IPS-NIHi11 (cell line): ENCODE measurements at regions not wholly inside any gene's neighbourhood (a gene's known extent, or its start where the extent isn't known, plus 50 kb on each side); places are given as distances from the start of the nearest gene placed in this dataset.
A peak's percentile ranks its signal among the peaks of the same experiment; 100 is the strongest.
"Not testable (repeated sequence)": the region's sequence is repeated elsewhere in the genome, so short reads cannot be mapped to it uniquely, and the experiment has no call there.

Source experiments
- DNase-seq: peaks from one replicate; pipeline ENCODE4 v3.0.0; 2012; ENCODE audit warnings: mixed read lengths, low spot score

DNA sequence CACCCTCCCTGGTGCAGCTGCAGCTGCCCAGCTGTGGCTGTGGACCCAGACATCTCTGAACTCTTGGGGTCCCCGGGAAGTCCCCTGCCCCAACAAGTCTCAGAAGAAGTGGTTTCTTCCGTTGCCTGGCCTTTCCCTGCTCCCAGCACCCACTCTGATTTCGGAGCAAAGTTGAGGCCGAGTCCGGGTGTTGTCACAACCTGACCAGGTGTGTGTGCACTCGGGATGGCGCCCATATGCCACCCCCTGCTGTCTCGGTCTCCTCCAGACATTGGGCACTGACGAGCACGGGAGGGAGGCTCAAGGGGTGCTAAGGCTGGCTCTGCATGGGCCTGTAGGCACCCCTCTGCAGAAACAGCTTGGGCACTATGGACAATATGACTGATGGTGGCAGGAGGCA, 1055.3 kb downstream of the REEP3 start:
- no peak for DNase-seq

DNA sequence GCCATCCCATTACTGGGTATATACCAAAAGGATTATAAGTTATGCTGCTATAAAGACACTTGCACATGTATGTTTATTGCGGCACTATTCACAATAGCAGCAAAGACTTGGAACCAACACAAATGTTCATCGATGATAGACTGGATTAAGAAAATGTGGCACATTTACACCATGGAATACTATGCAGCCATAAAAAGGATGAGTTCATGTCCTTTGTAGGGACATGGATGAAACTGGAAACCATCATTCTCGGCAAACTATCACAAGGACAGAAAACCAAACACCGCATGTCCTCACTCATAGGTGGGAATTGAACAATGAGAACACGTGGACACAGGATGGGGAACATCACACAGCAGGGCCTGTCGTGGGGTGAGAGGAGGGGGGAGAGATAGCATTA, 1057.6 kb downstream of the REEP3 start:
- DNase-seq = not testable (repeated sequence)

DNA sequence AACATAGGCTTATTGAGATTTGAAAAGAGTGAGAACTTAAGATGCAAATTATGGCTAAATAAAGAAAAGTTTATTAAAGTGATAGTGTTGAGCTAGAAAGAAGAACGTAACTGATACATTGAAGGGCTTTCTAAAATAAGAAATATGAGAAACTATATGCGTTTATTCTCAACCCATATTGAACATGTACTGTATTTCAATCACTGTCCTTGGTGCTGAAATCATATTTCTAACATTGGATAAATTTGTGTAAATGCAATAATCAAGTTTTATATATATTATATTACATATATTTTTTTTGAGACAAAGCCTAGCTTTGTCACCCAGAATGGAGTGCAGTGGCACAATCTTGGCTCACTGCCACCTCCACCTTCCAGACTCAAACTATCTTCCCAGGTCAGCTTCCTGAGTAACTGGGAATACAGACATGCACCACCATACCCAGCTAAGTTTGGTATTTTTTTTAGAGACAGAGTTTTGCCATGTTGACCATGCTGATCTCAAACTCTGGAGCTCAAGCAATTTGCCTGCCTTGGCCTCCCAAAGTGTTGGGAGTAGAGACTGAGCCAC, 1065.8 kb downstream of the REEP3 start:
- DNase-seq = no peak

GRCh38 chr10:64594072-64594471, 1072.9 kb downstream of the REEP3 start:
- no peak for DNase-seq

- DNase-seq = no peak
Measured at GRCh38 chr10:64598600-64598999, 1077.4 kb downstream of the REEP3 start.

GRCh38 chr10:64601298-64601697, 1080.1 kb downstream of the REEP3 start:
- DNase-seq = no peak

GRCh38 chr10:64617085-64617484, 1095.9 kb downstream of the REEP3 start:
- no peak for DNase-seq

GRCh38 chr10:64619102-64619501, 1097.9 kb downstream of the REEP3 start:
- peak; percentile 11 for DNase-seq

DNA sequence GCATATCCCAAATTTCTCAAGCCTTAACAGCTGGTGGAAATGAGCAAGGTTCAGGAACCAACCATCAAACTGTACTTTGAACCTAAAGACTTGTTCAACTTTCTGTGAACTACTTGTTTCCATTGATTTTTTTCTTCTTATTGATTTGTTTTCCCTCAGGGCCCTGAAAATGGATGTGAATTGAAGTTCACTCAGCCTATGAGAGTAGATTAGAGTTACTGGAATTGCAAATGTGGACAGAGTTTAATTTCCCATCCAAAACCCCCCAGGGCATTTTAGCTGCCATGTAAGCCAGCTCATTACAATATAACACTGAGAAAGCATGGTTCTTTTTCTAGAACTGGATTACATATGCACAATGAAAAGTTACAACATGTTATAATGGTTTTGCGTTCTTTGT, 1105.7 kb downstream of the REEP3 start:
- DNase-seq = no peak

- DNase-seq = no peak
Measured at GRCh38 chr10:64630534-64630933, 1109.3 kb downstream of the REEP3 start.

GRCh38 chr10:64635906-64636305, 1114.7 kb downstream of the REEP3 start:
- DNase-seq = no peak

- no peak for DNase-seq
Measured at GRCh38 chr10:64636461-64636860, 1115.3 kb downstream of the REEP3 start.

- no peak for DNase-seq
Measured at GRCh38 chr10:64637939-64638338, 1116.7 kb downstream of the REEP3 start.

DNA sequence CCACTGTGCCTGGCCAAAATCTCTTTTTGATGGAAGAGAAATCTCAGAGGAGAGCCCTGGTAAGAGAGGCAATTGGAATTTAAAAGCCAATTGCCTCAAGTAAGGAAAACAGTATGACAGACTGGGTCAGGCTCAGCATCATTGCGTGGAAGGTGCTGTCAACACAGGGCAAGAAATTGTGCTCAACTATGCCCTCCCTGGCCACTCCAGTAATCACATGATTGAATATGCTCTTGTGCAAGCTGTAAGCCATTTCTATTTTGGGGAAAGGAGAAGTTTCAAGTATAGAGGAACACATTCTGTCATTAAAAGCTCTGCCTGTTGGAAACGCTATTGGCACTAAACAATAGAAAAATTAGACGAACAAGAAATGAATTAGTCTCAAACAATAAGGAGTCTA, 1127.7 kb downstream of the REEP3 start:
- peak; percentile 18 for DNase-seq

DNA sequence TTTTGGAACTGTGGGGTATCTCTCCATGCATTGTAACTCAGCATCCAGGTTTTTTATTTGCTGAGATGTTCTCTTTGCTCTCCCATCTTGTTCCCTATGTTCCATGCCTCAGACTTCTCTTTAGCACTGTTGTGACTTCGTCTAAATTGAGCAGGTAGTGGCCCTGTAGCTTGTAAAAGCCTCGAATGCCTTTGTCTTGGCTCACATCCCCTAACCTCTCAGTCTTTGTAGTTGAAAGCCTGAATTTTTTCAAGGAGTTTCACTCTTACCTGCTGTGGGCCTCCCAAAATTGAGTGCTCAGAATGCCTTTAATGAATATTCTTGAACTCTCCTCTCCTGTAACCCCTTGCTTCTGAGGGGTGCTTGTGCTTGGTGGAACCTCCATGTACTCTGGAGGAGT, 1137.3 kb downstream of the REEP3 start:
- no peak for DNase-seq

DNA sequence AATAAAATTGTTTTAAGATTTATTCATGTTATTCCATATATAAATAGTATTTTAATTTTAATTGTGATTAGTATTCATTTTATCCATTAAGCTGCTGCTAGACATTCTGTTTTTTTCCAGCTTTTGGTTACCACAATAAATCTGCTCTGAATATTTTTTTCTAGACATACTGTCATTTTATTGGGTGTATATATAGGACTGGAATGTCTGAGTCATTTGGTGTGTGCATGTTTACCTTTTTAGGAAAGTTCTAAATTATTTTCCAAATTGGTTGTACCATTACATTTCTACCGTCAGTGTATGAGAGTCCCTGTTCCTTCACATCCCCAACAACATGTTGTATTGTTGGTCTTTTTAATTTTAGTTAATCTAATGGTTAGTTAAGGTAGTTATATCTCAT, 1138.1 kb downstream of the REEP3 start:
- DNase-seq = no peak

GRCh38 chr10:64682043-64682442, 1160.8 kb downstream of the REEP3 start:
- no peak for DNase-seq

DNA sequence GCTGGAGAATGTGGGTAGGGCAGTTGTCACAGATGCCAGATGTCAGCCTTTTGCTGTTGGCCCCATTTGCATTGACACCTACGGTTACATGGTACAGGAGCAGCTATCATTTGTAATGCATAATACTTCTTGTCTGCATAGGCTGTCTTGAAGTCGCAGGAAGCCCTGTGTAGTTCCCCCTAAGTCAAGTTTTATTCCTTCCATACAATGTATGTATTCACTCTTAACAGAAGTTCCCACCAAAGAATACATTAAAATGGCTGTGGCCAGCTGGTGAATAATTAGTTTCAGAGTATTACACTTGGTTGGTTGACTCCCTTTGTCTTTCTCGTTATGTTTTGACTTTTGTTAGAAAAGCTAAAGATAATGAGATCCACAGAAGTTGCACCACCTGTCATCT, 1169.0 kb downstream of the REEP3 start:
- DNase-seq = no peak

DNA sequence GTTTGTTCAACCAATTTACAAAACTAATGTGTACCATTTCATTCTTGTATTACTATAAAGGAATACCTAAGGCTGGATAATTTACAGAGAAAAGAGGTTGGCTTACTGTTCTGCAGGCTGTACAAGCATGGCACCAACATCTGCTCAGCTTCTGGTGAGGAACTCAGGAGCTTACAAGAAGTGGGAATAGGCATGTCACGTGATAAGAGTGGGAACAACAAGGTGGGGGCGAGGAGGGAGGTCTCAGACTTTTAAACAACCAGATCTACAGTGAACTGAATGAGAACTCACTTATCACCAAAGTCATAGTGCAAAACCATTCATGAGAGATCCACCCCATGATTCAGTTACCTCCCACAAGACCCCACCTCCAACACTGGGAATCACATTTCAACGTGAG, 1178.0 kb downstream of the REEP3 start:
- DNase-seq = no peak

DNA sequence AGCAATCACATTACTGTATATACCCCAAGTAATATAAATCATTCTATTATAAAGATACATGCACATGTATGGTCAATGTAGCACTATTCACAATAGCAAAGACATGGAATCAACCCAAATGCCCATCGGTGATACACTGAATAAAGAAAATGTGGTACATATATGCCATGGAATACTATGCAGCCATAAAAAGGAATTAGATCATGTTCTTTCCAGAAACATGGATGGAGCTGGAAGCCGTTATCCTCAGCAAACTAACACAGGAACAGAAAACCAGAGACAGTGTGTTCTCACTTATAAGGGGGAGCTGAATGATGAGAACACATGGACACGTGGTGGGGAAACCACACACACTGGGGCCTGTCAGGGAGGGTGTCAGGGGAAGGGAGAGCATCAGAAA, 1180.9 kb downstream of the REEP3 start:
- not testable (repeated sequence) for DNase-seq

DNA sequence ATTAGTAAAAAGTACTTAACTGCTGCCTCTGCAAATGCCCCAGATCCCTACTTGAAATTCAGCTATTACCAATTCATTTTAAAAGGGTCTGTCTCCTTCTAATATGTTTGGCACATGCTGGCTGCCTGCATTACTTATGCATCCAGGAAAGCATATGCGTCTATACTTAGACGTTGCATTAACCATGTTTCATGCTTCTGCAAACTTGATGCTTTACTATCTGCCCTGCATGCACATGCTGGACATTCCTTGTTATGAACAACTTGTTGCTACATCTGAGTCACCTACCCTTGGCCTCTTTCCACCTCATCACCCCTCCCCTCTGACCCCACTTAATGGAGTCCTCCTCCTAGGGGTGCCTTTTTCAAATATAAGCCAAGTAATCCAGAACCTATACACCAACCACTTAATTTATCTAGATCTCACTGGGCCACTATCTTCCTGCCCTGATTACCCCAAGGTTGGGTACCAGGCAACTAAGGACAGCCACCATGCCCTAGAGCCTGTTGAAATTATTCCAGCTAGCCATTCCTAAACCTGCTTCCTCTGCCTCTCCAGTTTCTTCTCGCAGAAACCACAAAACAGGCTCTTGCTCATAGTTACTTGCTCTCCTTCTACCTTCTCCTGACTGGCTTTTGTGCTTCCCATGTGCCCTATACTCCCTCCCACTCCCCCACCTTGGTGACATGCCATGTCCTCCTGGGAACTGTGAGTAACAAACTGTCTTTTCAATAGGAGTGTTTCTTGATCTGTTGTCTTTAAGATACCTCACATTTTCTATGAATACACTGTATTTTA, 1187.9 kb downstream of the REEP3 start:
- DNase-seq = no peak

DNA sequence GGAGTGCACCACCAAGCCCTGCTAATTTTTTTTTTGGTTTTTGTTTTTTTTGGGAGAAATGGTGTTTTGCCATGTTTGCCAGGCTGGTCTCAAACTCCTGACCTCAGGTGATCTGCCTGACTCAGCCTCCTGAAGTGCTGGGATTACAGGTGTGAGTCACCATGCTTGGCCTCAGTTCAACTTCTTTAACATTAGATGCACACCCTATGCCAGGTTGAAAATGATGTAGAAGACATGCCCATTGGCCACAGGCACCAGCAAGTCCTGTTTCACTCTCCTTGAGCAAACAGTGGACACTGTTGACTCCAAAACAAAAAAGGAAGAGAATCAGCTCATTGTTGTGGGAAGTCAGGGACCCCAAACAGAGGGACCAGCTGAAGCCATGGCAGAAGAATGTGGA, 1205.3 kb downstream of the REEP3 start:
- DNase-seq = no peak

DNA sequence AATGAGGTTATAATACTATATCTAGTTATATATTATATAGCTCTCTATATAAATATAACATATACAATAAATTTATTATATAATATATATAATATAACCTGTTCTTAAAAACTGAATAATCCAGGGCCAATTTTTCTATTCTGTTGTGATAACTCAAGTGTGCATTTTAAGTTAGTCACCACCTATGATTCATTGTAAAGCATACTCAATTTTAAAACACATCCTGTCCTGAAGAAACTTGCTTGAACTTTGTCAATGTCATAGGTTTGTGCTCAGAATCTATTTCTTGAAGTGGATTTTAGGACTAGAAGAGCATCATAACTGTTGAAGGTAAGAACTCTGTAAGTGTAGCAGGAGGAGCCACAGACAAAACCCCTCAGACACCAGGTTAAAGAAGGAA, 1209.8 kb downstream of the REEP3 start:
- DNase-seq = no peak

DNA sequence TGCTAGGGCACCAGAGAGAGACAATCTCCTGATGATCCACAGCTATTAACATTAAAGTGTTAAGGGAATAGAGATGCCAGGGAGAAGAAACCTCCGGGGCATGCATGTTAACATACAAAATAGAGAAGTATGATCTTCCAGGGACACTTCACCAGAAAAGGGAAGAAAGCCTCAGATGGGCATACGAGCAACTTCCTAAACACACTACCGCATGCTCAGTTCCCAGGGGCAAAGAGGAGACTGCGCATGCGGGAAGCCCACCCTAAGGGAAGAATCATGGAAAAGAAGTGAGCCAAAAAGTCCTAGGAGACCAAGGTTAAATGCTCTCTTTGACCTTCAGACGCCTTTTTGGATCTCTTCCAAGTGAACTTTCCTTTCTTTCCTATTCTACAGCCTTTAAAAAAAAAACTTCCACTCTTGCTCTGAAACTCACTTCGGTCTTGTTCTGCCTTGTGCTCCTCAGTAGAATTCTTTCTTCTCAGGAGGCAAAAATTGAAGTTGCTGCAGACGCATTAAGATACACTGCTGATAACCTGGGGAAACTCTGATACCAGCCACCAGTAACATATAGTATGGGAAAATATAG, 1211.3 kb downstream of the REEP3 start:
- no peak for DNase-seq
